ENCODE measurements at regions not wholly inside any gene's neighbourhood (a gene's known extent, or its start where the extent isn't known, plus 50 kb on each side); places are given as distances from the start of the nearest gene placed in this dataset.

DNA sequence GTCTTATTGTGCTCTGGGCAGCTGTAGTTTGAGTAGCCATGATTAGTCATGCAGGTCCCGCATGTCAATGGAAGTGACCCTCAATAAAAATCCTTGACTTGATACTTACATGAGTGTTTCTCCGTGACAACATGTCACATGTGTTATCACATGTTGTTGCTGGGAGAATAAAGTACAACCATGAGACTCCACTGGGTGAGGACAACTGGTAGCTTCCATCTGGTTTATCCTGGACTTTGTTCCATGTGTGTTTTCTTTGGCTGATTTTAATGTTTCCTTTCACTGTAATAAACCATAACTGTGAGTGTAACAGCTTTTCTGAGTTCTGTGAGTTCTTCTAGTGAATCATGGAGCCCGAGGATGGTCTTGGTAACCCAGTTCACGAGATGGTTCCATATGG, 63.1 kb upstream of the NDN start:
- Histone ChIP-seq H3K9me3 (ENCODE audit: control insufficient read depth, low read depth, low read length) (peaks cover 35% of the 10 kb centered on the region), H3K23ac (ENCODE audit: insufficient read length, low read depth, low read length) (no peak overlapping the region), H3K79me1 (ENCODE audit: insufficient read depth, low read depth, low read length, poor library complexity, severe bottlenecking) (no peaks in the 10 kb centered on the region), H3K27ac (ENCODE audit: insufficient read length, low read depth, low read length) (no peak overlapping the region), H3K23me2 (ENCODE audit: insufficient read length, low read depth, low read length, poor library complexity, severe bottlenecking) (no peaks in the 10 kb centered on the region), H3K4me1 (ENCODE audit: insufficient read depth, low read length) (no peaks in the 10 kb centered on the region), H3K4ac (ENCODE audit: low read depth, low read length) (no peak overlapping the region), H2BK12ac (ENCODE audit: insufficient read length, low read depth, low read length) (no peak overlapping the region), H2BK120ac (ENCODE audit: low read depth, low read length, poor library complexity, severe bottlenecking) (no peak overlapping the region), H3K9ac (ENCODE audit: extremely low read depth, insufficient read length, low read length) (no peak overlapping the region), H4K5ac (ENCODE audit: insufficient read length, low read depth, low read length) (no peak overlapping the region), H3K18ac (ENCODE audit: insufficient read length, low read depth, low read length) (no peak overlapping the region), H2BK20ac (ENCODE audit: low read depth, low read length, poor library complexity, severe bottlenecking) (no peak overlapping the region), H3K27me3 (ENCODE audit: insufficient read depth, low read length) (no peaks in the 10 kb centered on the region), H3K79me2 (ENCODE audit: insufficient read depth, low read length) (no peaks in the 10 kb centered on the region), H4K91ac (ENCODE audit: insufficient read length, low read depth, low read length) (no peak overlapping the region), H2AFZ (ENCODE audit: low read length) (no peak overlapping the region), H2BK15ac (ENCODE audit: low read depth, low read length) (no peak overlapping the region), H3K56ac (ENCODE audit: insufficient read length, low read depth, low read length) (no peak overlapping the region), H3K4me2 (ENCODE audit: insufficient read depth, insufficient read length, low read length) (no peak overlapping the region), H3K14ac (ENCODE audit: insufficient read depth, low read length) (no peak overlapping the region), H3T11ph (ENCODE audit: low read length) (no peak overlapping the region), H4K8ac (replicated peaks; ENCODE audit: insufficient read length, low read depth, low read length) (no peak overlapping the region), H4K20me1 (ENCODE audit: control insufficient read depth, insufficient read depth, insufficient read length) (no peaks in the 10 kb centered on the region), H2BK5ac (ENCODE audit: insufficient read length, low read length) (no peak overlapping the region), H2AK5ac (ENCODE audit: insufficient read length, low read length) (no peak overlapping the region)
- no peak overlapping the region for H3K27ac Mint-ChIP-seq
- TF ChIP-seq, protein P1, sequence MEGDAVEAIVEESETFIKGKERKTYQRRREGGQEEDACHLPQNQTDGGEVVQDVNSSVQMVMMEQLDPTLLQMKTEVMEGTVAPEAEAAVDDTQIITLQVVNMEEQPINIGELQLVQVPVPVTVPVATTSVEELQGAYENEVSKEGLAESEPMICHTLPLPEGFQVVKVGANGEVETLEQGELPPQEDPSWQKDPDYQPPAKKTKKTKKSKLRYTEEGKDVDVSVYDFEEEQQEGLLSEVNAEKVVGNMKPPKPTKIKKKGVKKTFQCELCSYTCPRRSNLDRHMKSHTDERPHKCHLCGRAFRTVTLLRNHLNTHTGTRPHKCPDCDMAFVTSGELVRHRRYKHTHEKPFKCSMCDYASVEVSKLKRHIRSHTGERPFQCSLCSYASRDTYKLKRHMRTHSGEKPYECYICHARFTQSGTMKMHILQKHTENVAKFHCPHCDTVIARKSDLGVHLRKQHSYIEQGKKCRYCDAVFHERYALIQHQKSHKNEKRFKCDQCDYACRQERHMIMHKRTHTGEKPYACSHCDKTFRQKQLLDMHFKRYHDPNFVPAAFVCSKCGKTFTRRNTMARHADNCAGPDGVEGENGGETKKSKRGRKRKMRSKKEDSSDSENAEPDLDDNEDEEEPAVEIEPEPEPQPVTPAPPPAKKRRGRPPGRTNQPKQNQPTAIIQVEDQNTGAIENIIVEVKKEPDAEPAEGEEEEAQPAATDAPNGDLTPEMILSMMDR (conservative IDR thresholded peaks at IDR 0.05), result no peak
- no peak overlapping the region for H3K4me3 Mint-ChIP-seq
- no peaks in the 10 kb centered on the region for H3K27me3 Mint-ChIP-seq (ENCODE audit: low read depth)
- peaks cover 61 to 75% of the 10 kb centered on the region in 2 experiments for H3K9me3 Mint-ChIP-seq
- no peaks in the 10 kb centered on the region for H3K4me1 Mint-ChIP-seq
- no CpG with 5 or more reads among the region's 4 CpGs for WGBS (ENCODE audit: extremely low coverage, insufficient read length, low lambda C conversion rate)
- DNase-seq, result no peak
- H3K36me3 Mint-ChIP-seq (ENCODE audit: insufficient read depth in 1 of 3, low read depth in 3 of 3), result peaks cover 0 to 5% (median 0%) of the 10 kb centered on the region in 3 experiments; a peak in 3 of 7 replicates
